ENCODE measurements at regions not wholly inside any gene's neighbourhood (a gene's known extent, or its start where the extent isn't known, plus 50 kb on each side); places are given as distances from the start of the nearest gene placed in this dataset.

GRCh38 chr3:178382449-178383061 is 153.7 kb upstream of the KCNMB2 start:
- TF ChIP-seq RFX5 (IDR thresholded peaks at IDR 0.05; ENCODE audit: borderline replicate concordance, low read depth, low read length): no peak
- TF ChIP-seq, protein P1, sequence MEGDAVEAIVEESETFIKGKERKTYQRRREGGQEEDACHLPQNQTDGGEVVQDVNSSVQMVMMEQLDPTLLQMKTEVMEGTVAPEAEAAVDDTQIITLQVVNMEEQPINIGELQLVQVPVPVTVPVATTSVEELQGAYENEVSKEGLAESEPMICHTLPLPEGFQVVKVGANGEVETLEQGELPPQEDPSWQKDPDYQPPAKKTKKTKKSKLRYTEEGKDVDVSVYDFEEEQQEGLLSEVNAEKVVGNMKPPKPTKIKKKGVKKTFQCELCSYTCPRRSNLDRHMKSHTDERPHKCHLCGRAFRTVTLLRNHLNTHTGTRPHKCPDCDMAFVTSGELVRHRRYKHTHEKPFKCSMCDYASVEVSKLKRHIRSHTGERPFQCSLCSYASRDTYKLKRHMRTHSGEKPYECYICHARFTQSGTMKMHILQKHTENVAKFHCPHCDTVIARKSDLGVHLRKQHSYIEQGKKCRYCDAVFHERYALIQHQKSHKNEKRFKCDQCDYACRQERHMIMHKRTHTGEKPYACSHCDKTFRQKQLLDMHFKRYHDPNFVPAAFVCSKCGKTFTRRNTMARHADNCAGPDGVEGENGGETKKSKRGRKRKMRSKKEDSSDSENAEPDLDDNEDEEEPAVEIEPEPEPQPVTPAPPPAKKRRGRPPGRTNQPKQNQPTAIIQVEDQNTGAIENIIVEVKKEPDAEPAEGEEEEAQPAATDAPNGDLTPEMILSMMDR (IDR thresholded peaks at IDR 0.05; ENCODE audit: control extremely low read depth in 1 of 3, insufficient read depth in 1 of 3, low read depth in 1 of 3, low read length in 3 of 3): no peak
- no peak for TF ChIP-seq CREB1 (IDR thresholded peaks at IDR 0.05)
- no peak for TF ChIP-seq POLR2AphosphoS5 (IDR thresholded peaks at IDR 0.05; ENCODE audit: low read depth, low read length)
- TF ChIP-seq EGR1 (IDR thresholded peaks at IDR 0.05; ENCODE audit: borderline replicate concordance, low read depth, low read length): no peak
- no peak for TF ChIP-seq SP4 (IDR thresholded peaks at IDR 0.05; ENCODE audit: low read length)
- no peak for TF ChIP-seq POLR2A (IDR thresholded peaks at IDR 0.05; ENCODE audit: control extremely low read depth in 1 of 2, low read depth in 2 of 2, low read length in 2 of 2)
- no peak for TF ChIP-seq RNF2 (IDR thresholded peaks at IDR 0.05; ENCODE audit: borderline replicate concordance, low read depth, low read length, missing control alignments, poor library complexity, severe bottlenecking)
